ENCODE measurements at regions not wholly inside any gene's neighbourhood (a gene's known extent, or its start where the extent isn't known, plus 50 kb on each side); places are given as distances from the start of the nearest gene placed in this dataset.
A peak's percentile ranks its signal among the peaks of the same experiment; 100 is the strongest.

DNA sequence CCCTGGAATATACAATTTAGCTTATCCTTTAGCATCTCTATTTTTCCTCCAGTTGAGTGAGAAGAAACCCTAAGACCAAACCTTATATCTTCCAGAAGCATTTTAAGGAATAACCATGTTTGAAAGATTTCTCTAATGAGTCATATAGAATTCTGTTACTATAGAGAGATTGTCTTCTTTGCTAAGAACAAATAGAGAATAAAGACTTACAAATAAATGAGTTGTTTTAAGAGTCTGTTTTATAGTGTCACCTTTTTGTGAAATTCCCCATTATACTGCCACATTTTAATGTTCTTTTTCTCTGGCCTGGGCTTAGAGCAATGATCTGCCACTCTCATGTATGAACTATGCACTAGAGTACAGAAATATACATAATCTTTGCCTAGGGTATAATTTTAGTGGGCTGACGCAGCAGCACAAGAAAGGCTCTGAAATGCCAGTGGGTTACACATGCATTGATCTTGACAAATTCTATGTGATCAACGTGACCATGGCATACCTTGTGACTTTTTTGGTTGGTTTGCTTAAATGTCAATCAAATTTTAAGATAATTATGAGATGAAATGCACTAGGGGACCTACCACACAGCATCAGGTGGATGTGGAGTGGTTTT is 145.1 kb upstream of the MKLN1 start:
- TF ChIP-seq, protein P1, sequence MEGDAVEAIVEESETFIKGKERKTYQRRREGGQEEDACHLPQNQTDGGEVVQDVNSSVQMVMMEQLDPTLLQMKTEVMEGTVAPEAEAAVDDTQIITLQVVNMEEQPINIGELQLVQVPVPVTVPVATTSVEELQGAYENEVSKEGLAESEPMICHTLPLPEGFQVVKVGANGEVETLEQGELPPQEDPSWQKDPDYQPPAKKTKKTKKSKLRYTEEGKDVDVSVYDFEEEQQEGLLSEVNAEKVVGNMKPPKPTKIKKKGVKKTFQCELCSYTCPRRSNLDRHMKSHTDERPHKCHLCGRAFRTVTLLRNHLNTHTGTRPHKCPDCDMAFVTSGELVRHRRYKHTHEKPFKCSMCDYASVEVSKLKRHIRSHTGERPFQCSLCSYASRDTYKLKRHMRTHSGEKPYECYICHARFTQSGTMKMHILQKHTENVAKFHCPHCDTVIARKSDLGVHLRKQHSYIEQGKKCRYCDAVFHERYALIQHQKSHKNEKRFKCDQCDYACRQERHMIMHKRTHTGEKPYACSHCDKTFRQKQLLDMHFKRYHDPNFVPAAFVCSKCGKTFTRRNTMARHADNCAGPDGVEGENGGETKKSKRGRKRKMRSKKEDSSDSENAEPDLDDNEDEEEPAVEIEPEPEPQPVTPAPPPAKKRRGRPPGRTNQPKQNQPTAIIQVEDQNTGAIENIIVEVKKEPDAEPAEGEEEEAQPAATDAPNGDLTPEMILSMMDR (IDR thresholded peaks at IDR 0.05; ENCODE audit: extremely low read depth, low read depth, low read length): no peak
- DNase-seq (ENCODE audit: insufficient read length, low spot score, missing footprints): no peak
- no peaks in the 10 kb centered on the region for H3K9me3 ChIP-seq (ENCODE audit: low read depth, low read length)

GRCh38 chr7:131183072-131183471 is 144.6 kb upstream of the MKLN1 start:
- peaks cover 1% of the 10 kb centered on the region for H3K4me1 ChIP-seq (ENCODE audit: insufficient read depth, low read length)
- H4K20me1 ChIP-seq (ENCODE audit: insufficient read depth, low read length): no peaks in the 10 kb centered on the region
- no peak overlapping the region for H2AFZ ChIP-seq (ENCODE audit: low read length)
- H3K4me2 ChIP-seq (ENCODE audit: insufficient read depth, low read length): no peak overlapping the region
- H3K27me3 ChIP-seq (ENCODE audit: insufficient read depth, low read length): no peaks in the 10 kb centered on the region
- DNase-seq (ENCODE audit: insufficient read length, low spot score, missing footprints): no peak
- H3K27ac ChIP-seq (ENCODE audit: low read depth, low read length): no peak overlapping the region
- no peaks in the 10 kb centered on the region for H3K79me2 ChIP-seq (ENCODE audit: insufficient read depth, low read length)
- H3K9me3 ChIP-seq (ENCODE audit: low read depth, low read length): no peaks in the 10 kb centered on the region
- no peaks in the 10 kb centered on the region for H3K36me3 ChIP-seq (ENCODE audit: insufficient read depth, low read length)
- no peak overlapping the region for H3K4me3 ChIP-seq (ENCODE audit: insufficient read depth, low read length)
- TF ChIP-seq, protein P1 (IDR thresholded peaks at IDR 0.05; ENCODE audit: extremely low read depth, low read depth, low read length): no peak

More for the DNA sequence above, 145.1 kb upstream of the MKLN1 start:
- Histone ChIP-seq H2AFZ (ENCODE audit: low read length) (no peak overlapping the region), H3K4me3 (ENCODE audit: insufficient read depth, low read length) (no peak overlapping the region), H3K27ac (ENCODE audit: low read depth, low read length) (no peak overlapping the region), H3K4me2 (ENCODE audit: insufficient read depth, low read length) (no peak overlapping the region), H3K36me3 (ENCODE audit: insufficient read depth, low read length) (no peaks in the 10 kb centered on the region), H3K79me2 (ENCODE audit: insufficient read depth, low read length) (no peaks in the 10 kb centered on the region), H3K27me3 (ENCODE audit: insufficient read depth, low read length) (no peaks in the 10 kb centered on the region), H3K4me1 (ENCODE audit: insufficient read depth, low read length) (no peaks in the 10 kb centered on the region), H4K20me1 (ENCODE audit: insufficient read depth, low read length) (no peaks in the 10 kb centered on the region)

DNA sequence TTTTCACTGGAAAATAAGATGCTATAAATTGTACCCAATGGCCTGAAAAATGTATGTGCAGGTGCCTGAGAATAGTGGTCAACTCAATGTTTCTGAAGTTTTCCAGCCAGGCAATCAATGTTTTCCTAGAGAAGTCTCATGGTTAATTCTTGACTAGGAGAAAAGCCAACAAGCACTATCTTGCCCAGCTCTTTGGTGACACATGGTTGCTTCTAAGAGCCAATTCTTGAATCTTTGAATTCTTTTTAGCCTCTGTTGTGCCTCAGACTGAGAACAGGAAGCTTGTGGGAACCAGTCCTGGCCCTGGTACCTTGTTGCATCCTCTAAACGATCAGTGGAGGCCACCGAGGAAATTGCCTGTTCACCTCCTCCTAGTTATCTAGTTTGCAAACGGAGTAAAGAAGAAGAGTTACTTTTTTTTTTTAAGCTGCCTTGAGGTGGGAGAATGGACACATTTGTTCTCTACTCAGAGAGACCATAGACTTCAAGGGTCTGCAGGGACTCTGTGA is 144.0 kb upstream of the MKLN1 start:
- peak; percentile 34 for DNase-seq (ENCODE audit: insufficient read length, low spot score, missing footprints)
- Histone ChIP-seq H3K4me3 (ENCODE audit: insufficient read depth, low read length) (no peak overlapping the region), H3K36me3 (ENCODE audit: insufficient read depth, low read length) (no peaks in the 10 kb centered on the region), H3K27me3 (ENCODE audit: insufficient read depth, low read length) (no peaks in the 10 kb centered on the region), H3K27ac (ENCODE audit: low read depth, low read length) (no peak overlapping the region), H3K79me2 (ENCODE audit: insufficient read depth, low read length) (no peaks in the 10 kb centered on the region), H3K9me3 (ENCODE audit: low read depth, low read length) (no peaks in the 10 kb centered on the region), H3K4me1 (ENCODE audit: insufficient read depth, low read length) (peaks cover 5% of the 10 kb centered on the region), H3K4me2 (ENCODE audit: insufficient read depth, low read length) (no peak overlapping the region), H4K20me1 (ENCODE audit: insufficient read depth, low read length) (no peaks in the 10 kb centered on the region), H2AFZ (ENCODE audit: low read length) (no peak overlapping the region)
- TF ChIP-seq, protein P1 (IDR thresholded peaks at IDR 0.05; ENCODE audit: extremely low read depth, low read depth, low read length): no peak

DNA sequence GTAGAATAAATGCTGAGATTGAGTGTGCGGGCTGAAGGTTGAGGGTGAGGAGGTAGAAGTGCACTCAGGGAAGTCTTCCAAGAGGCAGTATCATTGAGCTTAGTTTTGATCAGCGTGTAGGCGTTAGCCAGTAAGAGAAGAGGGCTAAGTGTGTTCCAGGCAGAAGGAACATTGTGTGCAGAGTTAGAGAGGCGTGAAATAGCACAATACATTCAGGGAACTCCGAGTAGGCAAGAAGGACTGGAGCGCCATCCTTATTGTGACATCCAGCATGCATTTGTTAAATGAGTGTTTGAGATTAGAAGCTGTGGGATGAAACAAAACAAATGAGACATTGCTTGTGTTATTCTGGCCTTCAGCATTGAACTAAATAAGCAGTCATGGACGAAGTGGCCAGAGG is 140.9 kb upstream of the MKLN1 start:
- H3K27ac ChIP-seq (ENCODE audit: low read depth, low read length): no peak overlapping the region
- no peak for DNase-seq (ENCODE audit: insufficient read length, low spot score, missing footprints)
- H3K79me2 ChIP-seq (ENCODE audit: insufficient read depth, low read length): no peaks in the 10 kb centered on the region
- H2AFZ ChIP-seq (ENCODE audit: low read length): no peak overlapping the region
- no peaks in the 10 kb centered on the region for H4K20me1 ChIP-seq (ENCODE audit: insufficient read depth, low read length)
- no peaks in the 10 kb centered on the region for H3K9me3 ChIP-seq (ENCODE audit: low read depth, low read length)
- no peaks in the 10 kb centered on the region for H3K36me3 ChIP-seq (ENCODE audit: insufficient read depth, low read length)
- H3K4me2 ChIP-seq (ENCODE audit: insufficient read depth, low read length): no peak overlapping the region
- no peak overlapping the region for H3K4me3 ChIP-seq (ENCODE audit: insufficient read depth, low read length)
- TF ChIP-seq, protein P1 (IDR thresholded peaks at IDR 0.05; ENCODE audit: extremely low read depth, low read depth, low read length): no peak
- H3K27me3 ChIP-seq (ENCODE audit: insufficient read depth, low read length): no peaks in the 10 kb centered on the region
- H3K4me1 ChIP-seq (ENCODE audit: insufficient read depth, low read length): peaks cover 10% of the 10 kb centered on the region
